ENCODE measurements at regions not wholly inside any gene's neighbourhood (a gene's known extent, or its start where the extent isn't known, plus 50 kb on each side); places are given as distances from the start of the nearest gene placed in this dataset.

- H3K27me3 ChIP-seq (replicated peaks in 1 of 7): no peaks in the 10 kb centered on the region
- H3K4me3 ChIP-seq: no peak overlapping the region
- peaks cover 3 to 60% (median 44%) of the 10 kb centered on the region in 8 donors for H3K9me3 ChIP-seq
- TF ChIP-seq CTCF (IDR thresholded peaks at IDR 0.05 in 8 of 11, conservative IDR thresholded peaks at IDR 0.05 in 3 of 11): no peak
- TF ChIP-seq POLR2A (IDR thresholded peaks at IDR 0.05): no peak
- no peaks in the 10 kb centered on the region for H3K4me1 ChIP-seq
- H3K36me3 ChIP-seq: no peaks in the 10 kb centered on the region
- DNase-seq: no peak
- WGBS, 5 donors: 80 to 97% (median 87%) methylated on average over 6 of the region's 6 CpGs
- H3K27ac ChIP-seq: no peak overlapping the region
- intact Hi-C loops (cut with DNase I; ENCODE audit: low total_unique reads): no loop called here
Observed at GRCh38 chr7:136193940-136194339, 216.8 kb upstream of the MTPN start.

- H3K4me3 ChIP-seq: no peak overlapping the region
- 78 to 86% (median 82%) methylated on average over 5 of the region's 5 CpGs for WGBS, 5 donors
- H3K27me3 ChIP-seq (replicated peaks in 1 of 7): no peaks in the 10 kb centered on the region
- TF ChIP-seq POLR2AphosphoS5 (IDR thresholded peaks at IDR 0.05) (no peak), CTCF (IDR thresholded peaks at IDR 0.05 in 8 of 11, conservative IDR thresholded peaks at IDR 0.05 in 3 of 11) (no peak), POLR2A (IDR thresholded peaks at IDR 0.05) (no peak)
- no peaks in the 10 kb centered on the region for H3K36me3 ChIP-seq
- no peaks in the 10 kb centered on the region for H3K4me1 ChIP-seq
- H3K9me3 ChIP-seq: peaks cover 0 to 16% (median 2%) of the 10 kb centered on the region in 8 donors
- intact Hi-C loops (cut with DNase I; ENCODE audit: low total_unique reads): no loop called here
- no peak for DNase-seq
- H3K27ac ChIP-seq: no peak overlapping the region
Observed at GRCh38 chr7:136189506-136189998, 212.4 kb upstream of the MTPN start.

GRCh38 chr7:136186281-136186680 lies 209.1 kb upstream of the MTPN start:
- intact Hi-C loops (cut with DNase I; ENCODE audit: low total_unique reads): no loop called here
- no peaks in the 10 kb centered on the region for H3K9me3 ChIP-seq
- no peak for DNase-seq

GRCh38 chr7:136184719-136185118 lies 207.6 kb upstream of the MTPN start:
- H3K9me3 ChIP-seq: no peaks in the 10 kb centered on the region
- no peak overlapping the region for H3K27ac ChIP-seq
- no peaks in the 10 kb centered on the region for H3K27me3 ChIP-seq (replicated peaks in 1 of 7)
- H3K36me3 ChIP-seq: no peaks in the 10 kb centered on the region
- no peaks in the 10 kb centered on the region for H3K4me1 ChIP-seq
- intact Hi-C loops (cut with DNase I; ENCODE audit: low total_unique reads): no loop called here
- WGBS, 5 donors: 51 to 58% (median 55%) methylated on average over 2 of the region's 2 CpGs
- no peak for TF ChIP-seq CTCF (IDR thresholded peaks at IDR 0.05 in 8 of 11, conservative IDR thresholded peaks at IDR 0.05 in 3 of 11)
- TF ChIP-seq POLR2AphosphoS5 (IDR thresholded peaks at IDR 0.05): no peak
- no peak for TF ChIP-seq POLR2A (IDR thresholded peaks at IDR 0.05)
- no peak for DNase-seq
- no peak overlapping the region for H3K4me3 ChIP-seq

More at GRCh38 chr7:136186281-136186680, 209.1 kb upstream of the MTPN start:
- Histone ChIP-seq H3K4me3 (no peak overlapping the region), H3K4me1 (no peaks in the 10 kb centered on the region), H3K27ac (no peak overlapping the region), H3K27me3 (replicated peaks in 1 of 7) (no peaks in the 10 kb centered on the region), H3K36me3 (no peaks in the 10 kb centered on the region)
- 83 to 88% (median 85%) methylated on average over 6 of the region's 6 CpGs for WGBS, 5 donors
- no peak for TF ChIP-seq POLR2A (IDR thresholded peaks at IDR 0.05)
- no peak for TF ChIP-seq POLR2AphosphoS5 (IDR thresholded peaks at IDR 0.05)
- no peak for TF ChIP-seq CTCF (IDR thresholded peaks at IDR 0.05 in 8 of 11, conservative IDR thresholded peaks at IDR 0.05 in 3 of 11)
